HUDEP-2 (cell line): ENCODE measurements at regions not wholly inside any gene's neighbourhood (a gene's known extent, or its start where the extent isn't known, plus 50 kb on each side); places are given as distances from the start of the nearest gene placed in this dataset.

Source experiments
- DNase-seq, 76 experiments: peaks; one replicate each; lab custom pipeline; 2025; ENCODE audit not compliant: unreplicated experiment in 76 of 76; lab: John Stamatoyannopoulos, UW

- DNase-seq = no peak
These were observed 60.3 kb downstream of the DACT1 start for GRCh38 chr14:58697930-58698642.

DNA sequence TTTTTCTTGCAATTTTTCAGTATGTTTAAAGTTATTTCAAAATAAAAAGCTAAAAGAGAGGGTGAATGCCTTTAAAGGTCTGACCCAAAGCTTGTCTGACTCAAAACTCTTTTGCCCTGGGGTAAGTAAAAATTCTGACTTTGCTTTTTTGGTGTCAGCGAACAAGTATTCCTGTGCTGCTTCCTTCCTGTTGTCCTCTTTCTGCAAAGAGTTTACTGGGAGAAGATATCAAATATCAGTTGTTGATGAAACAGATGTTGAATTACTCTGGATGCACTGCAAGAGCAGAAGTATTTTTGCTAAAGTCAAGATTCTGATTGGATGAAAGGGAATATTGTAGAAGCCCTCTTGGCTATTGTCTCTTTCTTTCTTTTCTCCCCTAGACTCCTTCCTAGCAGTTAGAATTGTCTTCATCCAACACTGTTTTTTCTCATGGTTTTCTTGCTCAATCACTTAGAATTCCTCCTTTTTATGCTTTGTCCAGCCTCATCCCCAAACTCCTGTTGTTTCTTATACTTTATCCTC is 62.0 kb downstream of the DACT1 start:
- DNase-seq = no peak

GRCh38 chr14:58701156-58701555 is 63.4 kb downstream of the DACT1 start:
- no peak for DNase-seq

GRCh38 chr14:58701604-58702003 is 63.8 kb downstream of the DACT1 start:
- DNase-seq = no peak

- no peak for DNase-seq
These were observed 64.8 kb downstream of the DACT1 start for GRCh38 chr14:58702441-58703160.

DNA sequence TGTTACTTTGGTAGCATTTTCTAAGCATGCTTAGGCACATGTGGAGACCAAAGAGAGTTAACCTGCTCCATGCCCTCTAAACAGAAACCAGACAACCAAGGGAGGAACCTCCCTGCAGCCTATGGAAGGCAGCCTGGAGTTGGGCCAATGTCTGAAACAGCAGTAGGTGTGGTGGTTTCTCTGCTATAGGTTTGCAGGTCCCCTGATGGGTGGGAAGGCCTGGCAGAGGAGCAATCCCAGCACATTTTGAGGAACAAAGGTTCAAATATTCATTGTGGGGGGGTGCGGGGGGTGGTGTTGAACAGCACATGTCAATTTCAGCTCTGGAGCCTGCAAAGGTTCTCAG is 65.4 kb downstream of the DACT1 start:
- DNase-seq = no peak

DNA sequence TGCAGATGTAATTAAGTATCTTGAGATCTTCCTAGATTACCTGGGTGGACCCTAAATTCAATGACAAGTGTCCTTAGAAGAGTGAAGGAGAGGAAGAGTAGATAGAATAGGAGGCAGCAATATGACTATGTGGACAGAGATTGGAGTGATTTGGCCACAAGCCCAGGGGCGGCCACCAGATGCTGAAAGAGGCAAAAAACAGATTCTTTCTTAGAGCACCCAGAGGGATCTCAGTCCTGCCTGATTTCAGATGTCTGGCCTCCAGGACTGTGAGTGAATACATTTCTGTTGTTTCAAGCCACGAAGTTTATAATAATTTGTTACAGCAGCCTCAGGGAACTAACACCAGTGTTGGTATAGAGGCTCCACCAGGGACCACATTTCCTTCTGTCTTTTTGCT is 67.3 kb downstream of the DACT1 start:
- no peak for DNase-seq

DNA sequence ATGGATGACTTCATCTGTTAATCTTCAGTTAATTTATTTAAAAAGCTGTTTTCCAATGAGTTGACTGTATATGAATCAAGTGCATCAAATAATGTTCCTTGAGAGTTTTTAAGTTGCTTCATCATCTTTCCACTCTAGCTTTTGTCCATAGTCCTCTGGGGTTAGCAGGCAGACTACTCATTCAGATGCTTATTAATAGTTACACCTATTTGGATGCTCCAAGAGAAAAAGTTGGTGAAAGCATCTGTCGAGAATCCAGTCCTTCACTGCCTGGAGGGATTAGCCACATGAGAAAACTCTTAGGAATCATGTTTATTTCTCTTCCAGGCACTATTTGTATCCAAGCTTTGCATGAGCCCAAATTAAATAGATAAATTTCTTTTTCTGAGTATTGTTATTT is 70.2 kb downstream of the DACT1 start:
- DNase-seq = no peak

- DNase-seq = no peak
These were observed 72.2 kb downstream of the DACT1 start for GRCh38 chr14:58709949-58710348.

- no peak for DNase-seq
These were observed 73.6 kb downstream of the DACT1 start for GRCh38 chr14:58711382-58711781.

- no peak for DNase-seq
These were observed 74.6 kb downstream of the DACT1 start for GRCh38 chr14:58712357-58712756.

- no peak for DNase-seq
These were observed 75.9 kb downstream of the DACT1 start for GRCh38 chr14:58713677-58714076.

DNA sequence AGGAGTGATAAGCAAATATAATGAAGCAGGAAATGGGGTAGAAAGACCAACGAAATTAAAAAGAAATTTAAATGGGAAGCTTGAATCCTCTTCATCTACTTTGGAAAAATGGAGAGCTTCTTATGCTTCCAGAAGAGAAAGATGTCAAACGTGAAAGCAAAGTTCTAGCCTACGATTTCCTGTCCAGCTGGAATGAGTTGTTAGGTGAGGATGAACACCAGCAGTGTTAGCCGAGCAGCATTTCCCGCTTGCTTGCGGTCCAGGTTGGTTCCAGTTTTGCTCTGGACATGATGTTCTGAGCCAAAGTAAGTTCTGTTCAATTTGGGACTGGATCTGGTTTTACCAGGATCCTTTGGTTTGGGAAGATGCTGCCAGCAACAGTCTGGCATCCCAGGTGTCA is 78.9 kb downstream of the DACT1 start:
- no peak for DNase-seq

DNA sequence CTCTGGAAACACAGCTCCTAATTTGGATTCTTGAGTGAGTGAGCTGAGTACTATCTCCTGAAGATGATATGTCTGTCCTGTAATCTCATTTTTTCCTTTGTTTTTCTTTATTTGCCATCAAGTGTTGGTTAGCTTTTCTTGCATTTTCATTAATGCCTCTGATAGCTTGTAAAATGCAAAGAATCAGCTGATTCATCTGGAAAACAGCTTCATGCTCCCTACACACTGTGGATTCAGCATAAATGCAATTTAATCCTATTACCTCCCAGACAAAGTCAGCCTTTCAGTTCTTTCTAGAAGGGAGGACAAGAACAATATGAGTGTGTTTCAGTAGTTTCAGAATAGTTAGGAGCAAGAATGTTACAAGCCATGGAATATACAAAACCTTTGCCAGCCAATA is 79.4 kb downstream of the DACT1 start:
- DNase-seq = no peak

DNA sequence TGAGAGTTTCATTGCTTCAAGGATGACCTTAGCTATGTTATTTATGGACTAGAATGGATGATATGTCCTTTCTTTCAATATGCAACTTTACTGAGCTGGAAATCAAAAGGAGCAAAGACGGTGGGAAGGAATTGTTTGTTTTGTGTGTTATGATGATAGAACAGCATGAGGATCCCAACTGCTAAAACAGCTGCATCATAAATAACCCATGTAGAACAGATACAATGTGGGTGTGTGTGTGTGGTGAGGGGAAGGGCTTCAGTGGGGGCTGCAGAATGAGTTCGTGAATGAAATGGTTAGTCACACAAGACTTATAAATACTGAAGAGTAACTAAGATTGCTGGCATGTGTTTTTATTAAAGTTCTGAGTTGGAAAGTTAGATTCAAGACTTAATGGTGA is 80.1 kb downstream of the DACT1 start:
- no peak for DNase-seq

- no peak for DNase-seq
These were observed 80.8 kb downstream of the DACT1 start for GRCh38 chr14:58718226-58719205.

DNA sequence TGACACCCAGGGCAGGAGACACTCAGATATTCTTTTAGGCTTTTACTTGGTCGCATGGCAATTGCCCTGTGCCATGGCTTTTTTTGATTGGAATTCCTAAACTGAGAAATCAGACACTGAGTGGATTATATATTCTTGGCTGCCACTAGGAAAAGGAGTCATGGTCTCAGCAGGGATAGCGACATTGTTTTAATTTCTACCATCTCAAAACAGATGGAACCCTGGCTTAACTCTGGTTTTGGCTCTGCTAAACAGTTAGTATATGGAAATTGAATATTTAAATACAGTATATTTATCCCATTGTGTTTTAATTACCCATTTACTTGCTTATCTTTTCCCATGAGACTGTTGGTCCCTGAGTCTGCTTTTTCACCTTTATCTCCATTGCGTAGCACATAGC is 84.0 kb downstream of the DACT1 start:
- DNase-seq = no peak

GRCh38 chr14:58722441-58722840 is 84.7 kb downstream of the DACT1 start:
- DNase-seq = no peak

DNA sequence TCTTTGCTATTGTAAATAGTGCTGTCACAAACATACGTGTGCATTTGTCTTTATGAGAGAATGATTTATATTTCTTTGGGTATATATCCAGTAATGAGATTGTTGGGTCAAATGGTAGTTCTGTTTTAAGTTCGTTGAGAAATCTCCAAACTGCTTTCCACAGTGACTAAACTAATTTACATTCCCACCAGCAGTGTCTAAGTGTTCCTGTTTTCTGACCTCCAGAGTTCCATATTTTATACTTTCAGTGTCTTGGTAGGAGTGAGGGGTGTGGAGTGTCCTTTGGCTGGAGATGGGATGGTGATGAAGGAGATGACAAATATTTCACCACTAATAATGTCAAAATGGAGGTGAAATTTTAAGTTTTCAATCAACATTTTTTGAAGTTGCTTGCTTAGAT is 86.4 kb downstream of the DACT1 start:
- DNase-seq = no peak

GRCh38 chr14:58724702-58725101 is 86.9 kb downstream of the DACT1 start:
- no peak for DNase-seq

- no peak for DNase-seq
These were observed 87.5 kb downstream of the DACT1 start for GRCh38 chr14:58725226-58725625.
